Neutrophil (primary cell): ENCODE measurements at regions not wholly inside any gene's neighbourhood (a gene's known extent, or its start where the extent isn't known, plus 50 kb on each side); places are given as distances from the start of the nearest gene placed in this dataset.

Experiments used
- H3K27ac ChIP-seq: fragments of 200-600 bp; sonication (generic); 2 replicates; pipeline ENCODE4 v1.5.1; 2016; ENCODE audit warnings: mild to moderate bottlenecking, moderate library complexity
- H3K27me3 ChIP-seq: fragments of 200-600 bp; sonication (generic); 2 replicates; pipeline ENCODE4 v1.6.0; 2016; ENCODE audit warnings: mild to moderate bottlenecking
- H3K36me3 ChIP-seq: fragments of 200-600 bp; sonication (generic); 2 replicates; pipeline ENCODE4 v1.5.1; 2017
- H3K4me1 ChIP-seq, 2 experiments: fragments of 200-600 bp in 1 of 2; sonication (generic) in 1 of 2; 1 replicate in 1 of 2; 2 replicates in 1 of 2; pipeline versions ENCODE4 v1.5.1 to v1.6.1; 2013 to 2016; ENCODE audit warnings: low read depth in 1 of 2, low read length in 1 of 2, mild to moderate bottlenecking in 1 of 2, moderate library complexity in 1 of 2; ENCODE audit not compliant: control insufficient read depth in 1 of 2, insufficient read depth in 1 of 2
- H3K4me3 ChIP-seq, 2 experiments: fragments of 200-600 bp in 1 of 2; sonication (generic) in 1 of 2; 1 replicate in 1 of 2; 2 replicates in 1 of 2; pipeline ENCODE4 v1.5.1; 2013 to 2016; ENCODE audit warnings: low read depth in 1 of 2, low read length in 1 of 2, mild to moderate bottlenecking in 1 of 2, moderate library complexity in 1 of 2
- H3K9me3 ChIP-seq: fragments of 200-600 bp; sonication (generic); 2 replicates; pipeline ENCODE4 v1.5.1; 2016
- TF ChIP-seq, protein P1 (sequence below): fragments of 200-600 bp; sonication (generic); IDR thresholded peaks from 2 replicates; pipeline ENCODE4 v1.5.1; 2016; ENCODE audit warnings: antibody characterized with exemption

DNA sequence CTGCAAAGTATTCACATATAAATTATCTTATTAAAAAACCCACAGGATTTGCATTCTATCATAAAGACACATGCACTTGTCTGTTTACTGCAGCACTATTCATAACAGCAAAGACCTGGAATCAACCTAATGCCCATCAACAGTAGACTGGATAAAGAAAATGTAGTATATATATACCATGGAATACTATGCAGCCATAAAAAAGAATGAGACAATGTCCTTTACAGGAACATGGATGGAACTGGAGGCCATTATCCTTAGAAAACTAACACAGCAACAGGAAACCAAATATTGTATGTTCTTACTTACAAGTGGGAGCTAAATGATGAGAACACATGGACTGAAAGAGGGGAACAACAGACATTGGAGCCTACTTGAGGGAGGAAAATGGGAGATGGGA lies 97.0 kb downstream of the FAM217A start:
- TF ChIP-seq, protein P1, sequence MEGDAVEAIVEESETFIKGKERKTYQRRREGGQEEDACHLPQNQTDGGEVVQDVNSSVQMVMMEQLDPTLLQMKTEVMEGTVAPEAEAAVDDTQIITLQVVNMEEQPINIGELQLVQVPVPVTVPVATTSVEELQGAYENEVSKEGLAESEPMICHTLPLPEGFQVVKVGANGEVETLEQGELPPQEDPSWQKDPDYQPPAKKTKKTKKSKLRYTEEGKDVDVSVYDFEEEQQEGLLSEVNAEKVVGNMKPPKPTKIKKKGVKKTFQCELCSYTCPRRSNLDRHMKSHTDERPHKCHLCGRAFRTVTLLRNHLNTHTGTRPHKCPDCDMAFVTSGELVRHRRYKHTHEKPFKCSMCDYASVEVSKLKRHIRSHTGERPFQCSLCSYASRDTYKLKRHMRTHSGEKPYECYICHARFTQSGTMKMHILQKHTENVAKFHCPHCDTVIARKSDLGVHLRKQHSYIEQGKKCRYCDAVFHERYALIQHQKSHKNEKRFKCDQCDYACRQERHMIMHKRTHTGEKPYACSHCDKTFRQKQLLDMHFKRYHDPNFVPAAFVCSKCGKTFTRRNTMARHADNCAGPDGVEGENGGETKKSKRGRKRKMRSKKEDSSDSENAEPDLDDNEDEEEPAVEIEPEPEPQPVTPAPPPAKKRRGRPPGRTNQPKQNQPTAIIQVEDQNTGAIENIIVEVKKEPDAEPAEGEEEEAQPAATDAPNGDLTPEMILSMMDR: no peak
- Histone ChIP-seq H3K36me3 (no peaks in the 10 kb centered on the region), H3K27ac (no peak overlapping the region), H3K9me3 (no peaks in the 10 kb centered on the region), H3K27me3 (peaks cover 3% of the 10 kb centered on the region), H3K4me1 (no peaks in the 10 kb centered on the region), H3K4me3 (no peak overlapping the region)

DNA sequence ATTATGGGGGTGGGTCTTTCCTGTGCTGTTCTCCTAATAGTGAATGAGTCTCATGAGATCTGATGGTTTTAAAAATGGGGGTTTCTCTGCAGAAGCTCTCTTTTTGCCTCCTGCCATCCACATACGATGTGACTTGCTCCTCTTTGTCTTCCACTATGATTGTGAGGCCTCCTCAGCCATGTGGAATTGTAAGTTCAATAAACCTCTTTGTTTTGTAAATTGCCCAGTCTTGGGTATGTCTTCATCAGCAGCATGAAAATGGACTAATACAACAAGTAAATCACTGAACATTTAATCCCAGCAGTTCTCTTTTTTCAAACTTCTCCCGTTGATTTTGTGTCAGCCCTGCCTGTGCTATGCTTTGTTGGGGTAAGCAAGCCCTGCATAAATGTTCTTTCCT lies 95.2 kb downstream of the FAM217A start:
- H3K36me3 ChIP-seq: no peaks in the 10 kb centered on the region
- TF ChIP-seq, protein P1: no peak
- no peak overlapping the region for H3K27ac ChIP-seq

DNA sequence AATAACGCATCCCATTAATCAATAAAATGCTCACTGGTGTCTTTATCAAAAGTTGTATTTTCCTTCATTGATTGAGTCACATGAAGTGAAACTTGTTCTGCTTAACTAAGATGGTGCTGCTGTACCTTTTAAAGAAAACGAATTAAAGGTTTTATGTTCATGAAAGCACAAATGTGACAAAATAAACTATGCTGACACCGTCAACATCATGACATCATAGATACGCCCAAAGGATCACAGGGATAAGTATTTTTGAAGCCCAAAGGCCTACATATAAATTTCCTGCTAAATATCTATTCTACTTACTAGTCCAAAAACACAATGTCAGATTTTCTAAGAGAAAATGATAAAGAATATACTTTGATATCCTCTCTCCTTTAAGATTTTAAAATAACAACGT lies 94.4 kb downstream of the FAM217A start:
- Histone ChIP-seq H3K4me1 (no peaks in the 10 kb centered on the region), H3K36me3 (no peaks in the 10 kb centered on the region), H3K27me3 (no peaks in the 10 kb centered on the region), H3K4me3 (no peak overlapping the region), H3K27ac (no peak overlapping the region), H3K9me3 (no peaks in the 10 kb centered on the region)
- TF ChIP-seq, protein P1: no peak

More for the DNA sequence above, 95.2 kb downstream of the FAM217A start:
- H3K27me3 ChIP-seq: no peaks in the 10 kb centered on the region
- H3K4me3 ChIP-seq: no peak overlapping the region
- H3K9me3 ChIP-seq: no peaks in the 10 kb centered on the region
- no peaks in the 10 kb centered on the region for H3K4me1 ChIP-seq

DNA sequence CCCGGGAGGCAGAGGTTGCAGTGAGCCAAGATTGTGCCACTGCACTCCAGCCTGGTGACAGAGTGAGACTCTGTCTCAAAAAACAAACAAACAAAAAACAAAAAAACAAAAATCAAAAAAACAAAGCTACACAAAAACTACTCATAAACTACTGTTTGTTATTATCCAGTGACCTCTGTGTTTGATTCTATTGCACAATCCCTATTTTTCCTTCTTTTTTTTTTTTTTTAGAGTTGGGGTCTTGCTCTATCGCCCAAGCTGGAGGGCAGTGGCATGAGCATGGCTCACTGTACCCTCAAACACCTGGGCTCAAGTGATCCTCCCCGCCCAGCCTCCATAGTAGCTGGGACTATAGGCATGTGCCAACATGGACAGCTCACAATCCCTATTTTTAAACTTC lies 92.7 kb downstream of the FAM217A start:
- Histone ChIP-seq H3K27me3 (no peaks in the 10 kb centered on the region), H3K4me1 (peaks cover 0 to 5% of the 10 kb centered on the region in 2 experiments), H3K4me3 (no peak overlapping the region), H3K36me3 (no peaks in the 10 kb centered on the region), H3K9me3 (no peaks in the 10 kb centered on the region), H3K27ac (no peak overlapping the region)
- TF ChIP-seq, protein P1: no peak

DNA sequence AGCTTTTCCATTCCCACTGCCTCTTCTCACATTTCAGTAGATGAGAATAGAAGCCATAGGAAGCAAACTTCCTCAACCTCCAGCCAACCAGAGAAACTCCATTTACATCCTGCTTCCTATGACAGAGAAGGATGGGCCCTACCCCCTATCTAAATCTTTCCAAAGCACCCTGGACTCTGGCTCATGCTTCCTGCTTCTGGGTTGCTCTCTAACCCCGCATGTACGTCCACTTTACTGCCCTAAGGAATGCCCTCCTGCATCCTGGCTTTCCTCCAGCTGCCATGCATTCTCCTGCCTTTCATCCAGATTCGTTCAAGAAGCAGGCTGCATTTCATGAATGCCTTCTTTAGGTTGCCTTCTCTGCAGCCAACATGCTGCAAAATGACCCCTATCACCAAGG lies 91.9 kb downstream of the FAM217A start:
- Histone ChIP-seq H3K4me3 (no peak overlapping the region), H3K9me3 (no peaks in the 10 kb centered on the region), H3K36me3 (no peaks in the 10 kb centered on the region), H3K27me3 (no peaks in the 10 kb centered on the region), H3K27ac (no peak overlapping the region), H3K4me1 (peaks cover 0 to 5% of the 10 kb centered on the region in 2 experiments)
- TF ChIP-seq, protein P1: no peak

DNA sequence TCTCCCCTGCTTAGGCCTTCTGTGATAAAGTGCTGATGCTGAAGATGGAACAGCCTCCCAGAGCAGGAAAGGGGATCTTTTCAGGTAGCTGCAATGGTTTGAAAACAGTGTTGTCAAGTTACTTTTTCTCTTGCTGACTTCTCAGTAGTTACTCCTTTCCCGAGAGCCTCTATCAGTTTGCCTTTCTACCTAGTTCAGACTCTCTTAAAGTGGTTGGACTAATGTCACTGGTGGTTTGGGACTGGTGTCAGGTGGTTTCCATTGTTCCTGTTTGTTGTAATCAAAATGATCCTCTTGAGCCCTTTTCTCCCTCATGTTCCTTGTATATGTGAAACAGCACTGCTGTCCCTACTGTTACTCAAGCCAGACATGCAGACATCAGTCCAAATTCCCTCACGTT lies 91.4 kb downstream of the FAM217A start:
- H3K4me3 ChIP-seq: no peak overlapping the region
- peaks cover 0 to 5% of the 10 kb centered on the region in 2 experiments for H3K4me1 ChIP-seq
- TF ChIP-seq, protein P1: no peak
- H3K27ac ChIP-seq: no peak overlapping the region
- no peaks in the 10 kb centered on the region for H3K9me3 ChIP-seq
- no peaks in the 10 kb centered on the region for H3K36me3 ChIP-seq
- H3K27me3 ChIP-seq: no peaks in the 10 kb centered on the region
